Calu3 (cell line): ENCODE measurements at regions not wholly inside any gene's neighbourhood (a gene's known extent, or its start where the extent isn't known, plus 50 kb on each side); places are given as distances from the start of the nearest gene placed in this dataset.
A peak's percentile ranks its signal among the peaks of the same experiment; 100 is the strongest.
"Not testable (repeated sequence)": the region's sequence is repeated elsewhere in the genome, so short reads cannot be mapped to it uniquely, and the experiment has no call there.

Experiments
- BruUV-seq: library from RNA; stranded (reverse); fragments of 400-500 nt; replicated peaks from 2 replicates; lab custom pipeline; 2021; lab: Mats Ljungman, UMichigan
- CTCF ChIA-PET: fragments of 300-600 bp; sonication (Branson Sonifier 250); formaldehyde crosslinking; loops from one replicate; lab custom pipeline; 2022; ENCODE audit warnings: antibody characterized with exemption; lab: Charles Lee
- DNase-seq: peaks from one replicate; pipeline ENCODE4 v3.0.0; 2022
- H3K27ac Mint-ChIP-seq: one replicate; pipeline ENCODE4 v1.8.0; 2022; ENCODE audit warnings: mixed read lengths; ENCODE audit not compliant: unreplicated experiment
- H3K27me3 Mint-ChIP-seq: one replicate; pipeline ENCODE4 v1.8.0; 2022; ENCODE audit warnings: mixed read lengths; ENCODE audit not compliant: unreplicated experiment
- H3K36me3 Mint-ChIP-seq: one replicate; pipeline ENCODE4 v1.8.0; 2022; ENCODE audit warnings: mild to moderate bottlenecking, moderate library complexity, mixed read lengths; ENCODE audit not compliant: insufficient read depth, unreplicated experiment
- H3K4me1 Mint-ChIP-seq: one replicate; pipeline ENCODE4 v1.8.0; 2022; ENCODE audit warnings: mild to moderate bottlenecking, low read depth, mixed read lengths; ENCODE audit not compliant: unreplicated experiment
- H3K4me3 Mint-ChIP-seq: one replicate; pipeline ENCODE4 v1.8.0; 2022; ENCODE audit warnings: mild to moderate bottlenecking, low read depth, moderate library complexity, mixed read lengths; ENCODE audit not compliant: unreplicated experiment
- H3K9me3 Mint-ChIP-seq: one replicate; pipeline ENCODE4 v1.8.0; 2022; ENCODE audit warnings: low read depth, mixed read lengths; ENCODE audit not compliant: unreplicated experiment
- intact Hi-C: fragments of 100-400 bp; cut with micrococcal nuclease; formaldehyde crosslinking; loops from one replicate; pipeline ENCODE4 v1.10.0; 2022; ENCODE audit not compliant: unreplicated experiment
- TF ChIP-seq, protein P1 (sequence below): fragments of 200-600 bp; IDR thresholded peaks from one replicate; pipeline ENCODE4 v1.8.0; 2022; ENCODE audit warnings: antibody characterized with exemption; ENCODE audit not compliant: unreplicated experiment

DNA sequence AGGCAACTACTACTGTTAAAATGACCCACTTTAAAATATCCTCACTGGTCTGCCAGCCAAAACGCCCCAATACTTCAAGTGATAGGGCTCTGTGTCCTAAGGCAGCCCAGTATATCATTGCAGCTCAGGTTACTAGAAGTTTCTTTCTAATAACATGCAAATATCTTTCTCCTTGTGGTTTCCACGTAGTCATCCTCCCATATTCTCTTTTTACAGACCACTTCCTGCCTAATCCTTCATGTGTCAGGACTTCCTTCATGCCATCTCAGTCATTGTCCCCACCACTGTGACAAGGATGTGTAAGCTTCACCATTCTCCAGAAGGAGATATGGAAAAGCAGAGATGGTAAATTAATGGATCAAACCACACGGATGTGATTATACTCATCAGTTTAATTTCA lies 813.7 kb downstream of the MAT2B start:
- no TSS peak for BruUV-seq

DNA sequence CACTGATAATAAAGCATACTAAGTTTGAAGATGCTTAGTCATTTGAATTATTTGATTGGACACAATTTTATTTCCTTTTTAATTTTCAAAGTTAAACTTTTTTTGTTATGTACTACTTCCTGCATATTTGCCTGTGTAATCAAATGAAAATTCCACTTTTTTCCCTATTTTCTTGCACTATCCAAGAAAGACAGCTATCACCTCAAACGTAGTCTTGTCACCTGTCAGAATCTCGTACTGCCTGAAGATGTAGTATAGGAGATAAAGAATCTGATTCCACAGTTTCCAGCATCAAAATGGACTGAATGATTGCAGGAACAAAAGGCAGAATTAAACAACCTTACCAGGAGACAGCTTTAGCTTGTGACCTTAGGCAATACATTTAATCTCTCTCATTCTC lies 818.8 kb downstream of the MAT2B start:
- CTCF ChIA-PET = no interaction called here
- Mint-ChIP-seq H3K4me1 (no peaks in the 10 kb centered on the region), H3K27ac (no peak overlapping the region), H3K9me3 (peaks cover 1% of the 10 kb centered on the region), H3K4me3 (no peak overlapping the region), H3K27me3 (no peaks in the 10 kb centered on the region), H3K36me3 (no peaks in the 10 kb centered on the region)
- DNase-seq = no peak
- intact Hi-C loops = no loop called here
- TF ChIP-seq, protein P1, sequence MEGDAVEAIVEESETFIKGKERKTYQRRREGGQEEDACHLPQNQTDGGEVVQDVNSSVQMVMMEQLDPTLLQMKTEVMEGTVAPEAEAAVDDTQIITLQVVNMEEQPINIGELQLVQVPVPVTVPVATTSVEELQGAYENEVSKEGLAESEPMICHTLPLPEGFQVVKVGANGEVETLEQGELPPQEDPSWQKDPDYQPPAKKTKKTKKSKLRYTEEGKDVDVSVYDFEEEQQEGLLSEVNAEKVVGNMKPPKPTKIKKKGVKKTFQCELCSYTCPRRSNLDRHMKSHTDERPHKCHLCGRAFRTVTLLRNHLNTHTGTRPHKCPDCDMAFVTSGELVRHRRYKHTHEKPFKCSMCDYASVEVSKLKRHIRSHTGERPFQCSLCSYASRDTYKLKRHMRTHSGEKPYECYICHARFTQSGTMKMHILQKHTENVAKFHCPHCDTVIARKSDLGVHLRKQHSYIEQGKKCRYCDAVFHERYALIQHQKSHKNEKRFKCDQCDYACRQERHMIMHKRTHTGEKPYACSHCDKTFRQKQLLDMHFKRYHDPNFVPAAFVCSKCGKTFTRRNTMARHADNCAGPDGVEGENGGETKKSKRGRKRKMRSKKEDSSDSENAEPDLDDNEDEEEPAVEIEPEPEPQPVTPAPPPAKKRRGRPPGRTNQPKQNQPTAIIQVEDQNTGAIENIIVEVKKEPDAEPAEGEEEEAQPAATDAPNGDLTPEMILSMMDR = no peak
- BruUV-seq = no TSS peak

More for the DNA sequence above, 813.7 kb downstream of the MAT2B start:
- CTCF ChIA-PET = no interaction called here
- Mint-ChIP-seq H3K27me3 (no peaks in the 10 kb centered on the region), H3K27ac (no peak overlapping the region), H3K4me1 (no peaks in the 10 kb centered on the region), H3K36me3 (no peaks in the 10 kb centered on the region), H3K9me3 (peaks cover 2% of the 10 kb centered on the region), H3K4me3 (no peak overlapping the region)
- no peak for DNase-seq
- TF ChIP-seq, protein P1 = no peak
- intact Hi-C loops = no loop called here

DNA sequence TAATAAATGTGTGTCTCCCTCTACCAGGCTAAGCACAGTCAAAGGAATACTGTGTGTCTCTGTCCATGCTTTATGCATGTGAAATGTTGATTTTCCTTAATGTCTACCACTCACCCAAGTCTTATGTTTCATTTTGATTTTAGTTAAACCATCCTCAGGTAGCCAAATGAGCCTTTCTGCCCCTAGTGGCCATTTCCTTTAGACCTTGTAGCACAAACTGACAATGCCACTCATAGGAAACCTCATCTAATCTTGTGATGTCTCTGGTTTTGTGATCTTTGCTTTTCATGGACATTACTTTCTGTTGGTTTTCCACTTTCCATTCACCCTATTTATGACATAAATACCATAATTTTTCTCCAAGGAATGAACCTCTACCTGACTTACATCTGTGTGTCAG lies 820.8 kb downstream of the MAT2B start:
- Mint-ChIP-seq H3K4me1 (no peaks in the 10 kb centered on the region), H3K36me3 (no peaks in the 10 kb centered on the region), H3K9me3 (no peaks in the 10 kb centered on the region), H3K27ac (no peak overlapping the region), H3K27me3 (no peaks in the 10 kb centered on the region), H3K4me3 (no peak overlapping the region)
- intact Hi-C loops = no loop called here
- DNase-seq = peak; percentile 8
- CTCF ChIA-PET = no interaction called here
- TF ChIP-seq, protein P1 = peak; percentile 47
- BruUV-seq = no TSS peak

DNA sequence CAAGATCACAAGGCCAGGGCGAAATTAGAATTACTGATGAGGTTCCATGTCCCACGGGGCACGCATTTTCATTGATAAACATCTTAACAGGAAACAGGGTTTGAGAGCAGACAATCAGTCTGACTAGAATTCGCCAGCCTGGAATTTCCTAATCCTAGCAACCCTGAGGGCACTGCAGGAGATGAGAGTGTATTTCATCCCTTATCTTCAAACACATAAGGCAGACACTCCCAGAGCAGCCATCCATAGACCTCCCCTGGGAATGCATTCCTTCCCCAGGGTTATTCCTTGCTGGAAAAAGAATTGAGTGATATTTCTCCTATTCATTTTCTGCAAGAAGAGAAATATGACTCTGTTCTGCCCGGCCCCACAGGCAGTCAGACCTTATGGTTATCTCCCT lies 821.7 kb downstream of the MAT2B start:
- DNase-seq, H3K27me3 Mint-ChIP-seq, intact Hi-C loops, H3K27ac Mint-ChIP-seq, H3K4me1 Mint-ChIP-seq, H3K9me3 Mint-ChIP-seq, BruUV-seq, H3K4me3 Mint-ChIP-seq, H3K36me3 Mint-ChIP-seq: not testable (repeated sequence)
- CTCF ChIA-PET = interaction anchor here (0.6 kb wide), 1 partner anchor 104 kb away, joined by 3 read pairs; no protein-coding TSS in a partner anchor

DNA sequence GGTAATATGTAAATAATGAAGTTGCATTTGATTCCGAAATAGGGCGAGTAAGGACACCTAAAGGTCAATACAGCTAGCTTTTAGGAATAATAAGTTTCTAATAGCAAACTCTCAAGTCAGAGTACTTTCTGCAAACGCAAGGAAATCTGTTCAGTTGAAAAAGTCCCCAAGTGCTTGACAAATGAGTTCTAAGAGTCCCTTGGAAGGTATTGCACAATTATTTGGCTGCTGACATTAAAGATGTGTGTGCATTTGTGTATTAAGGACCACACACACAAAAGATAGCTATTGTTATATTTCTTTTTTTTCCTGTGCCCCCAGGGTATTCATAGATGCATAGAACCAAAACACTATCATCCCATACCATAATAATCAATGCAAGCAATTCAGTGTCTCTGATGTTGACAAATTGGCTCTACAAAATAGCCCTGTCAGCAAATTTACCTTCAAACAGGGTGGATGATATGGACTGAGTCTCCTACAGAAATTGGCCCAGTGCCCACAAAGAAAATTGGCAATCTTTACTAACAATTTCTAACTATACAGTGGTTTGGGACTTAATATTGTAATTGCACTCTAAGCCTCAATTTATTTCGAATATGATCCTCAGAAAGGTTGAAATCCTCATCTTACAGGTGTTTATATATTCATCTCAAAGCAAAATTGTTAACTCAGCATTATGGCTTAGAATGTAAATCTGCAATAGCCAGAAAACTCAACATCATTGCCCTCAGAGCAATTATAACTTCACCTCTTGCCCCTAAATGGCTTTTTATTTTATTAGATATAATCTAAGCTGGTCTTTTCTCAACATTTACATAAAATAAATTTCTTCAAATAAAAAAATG lies 827.2 kb downstream of the MAT2B start:
- BruUV-seq = no TSS peak
- Mint-ChIP-seq H3K36me3 (no peaks in the 10 kb centered on the region), H3K27me3 (no peaks in the 10 kb centered on the region), H3K4me3 (no peak overlapping the region), H3K9me3 (no peaks in the 10 kb centered on the region), H3K4me1 (peaks cover 22% of the 10 kb centered on the region), H3K27ac (no peak overlapping the region)
- no peak for DNase-seq
- CTCF ChIA-PET = no interaction called here
- intact Hi-C loops = no loop called here
- TF ChIP-seq, protein P1 = no peak
